RWPE1 (cell line): ENCODE measurements at regions not wholly inside any gene's neighbourhood (a gene's known extent, or its start where the extent isn't known, plus 50 kb on each side); places are given as distances from the start of the nearest gene placed in this dataset.
A peak's percentile ranks its signal among the peaks of the same experiment; 100 is the strongest.

ENCODE experiments used
- CTCF ChIA-PET: fragments of 350-600 bp; sonication (Branson Sonifier 250); formaldehyde crosslinking; extraction: SDS; loops from one replicate; lab custom pipeline; 2021; lab: Yijun Ruan, JAX
- POLR2A ChIA-PET: fragments of 400-600 bp; formaldehyde crosslinking; extraction: SDS; loops from one replicate; lab custom pipeline; 2020; ENCODE audit warnings: antibody characterized with exemption; ENCODE audit not compliant: low non-redundant PET; lab: Yijun Ruan, JAX
- DNase-seq: peaks from one replicate; pipeline ENCODE4 v3.0.0; 2012; ENCODE audit warnings: low spot score
- H3K27ac ChIP-seq: fragments of 450-650 bp; 2 replicates; pipeline ENCODE4 v1.5.1; 2017
- CTCF ChIP-seq: fragments of 450-650 bp; conservative IDR thresholded peaks from 2 replicates; pipeline ENCODE4 v1.5.1; 2017; ENCODE audit warnings: low read depth, mild to moderate bottlenecking

DNA sequence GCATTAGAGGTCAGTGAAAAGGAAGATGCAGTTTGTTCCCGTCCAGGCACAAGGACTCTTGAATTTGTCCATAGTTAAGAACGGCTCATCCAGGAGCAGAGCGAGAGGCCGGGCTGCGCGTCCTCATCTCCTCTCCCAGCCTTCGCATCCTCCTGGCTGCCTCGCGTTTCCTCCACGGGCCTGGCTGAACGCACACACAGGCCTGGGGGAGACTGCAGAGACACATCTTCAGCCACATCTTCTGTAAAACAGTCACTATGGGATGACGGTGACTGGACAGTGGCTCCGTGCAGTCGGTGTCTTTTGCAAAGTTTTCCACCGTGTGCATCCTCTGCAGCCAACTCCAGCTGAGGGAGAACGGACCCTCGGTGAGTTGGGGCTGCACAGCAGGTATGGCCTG, 89.7 kb downstream of the PSMG1 start:
- DNase-seq = no peak
- ChIA-PET CTCF (no interaction called here), POLR2A (no interaction called here)
- no peak for TF ChIP-seq CTCF
- no peak overlapping the region for H3K27ac ChIP-seq

GRCh38 chr21:39088831-39089380, 94.3 kb downstream of the PSMG1 start:
- POLR2A ChIA-PET = no interaction called here
- H3K27ac ChIP-seq = peak overlapping the region; percentile 72
- TF ChIP-seq CTCF = no peak
- CTCF ChIA-PET = interaction anchor here (0.6 kb wide), 1 partner anchor 737 kb away, joined by 3 read pairs; no protein-coding TSS in a partner anchor
- peak; percentile 52 for DNase-seq

GRCh38 chr21:39088031-39088370, 95.2 kb downstream of the PSMG1 start:
- no peak for TF ChIP-seq CTCF
- DNase-seq = no peak
- peak overlapping the region; percentile 48 for H3K27ac ChIP-seq
- ChIA-PET POLR2A (no interaction called here), CTCF (interaction anchor here (0.6 kb wide), 1 partner anchor 736 kb away, joined by 3 read pairs; no protein-coding TSS in a partner anchor)

DNA sequence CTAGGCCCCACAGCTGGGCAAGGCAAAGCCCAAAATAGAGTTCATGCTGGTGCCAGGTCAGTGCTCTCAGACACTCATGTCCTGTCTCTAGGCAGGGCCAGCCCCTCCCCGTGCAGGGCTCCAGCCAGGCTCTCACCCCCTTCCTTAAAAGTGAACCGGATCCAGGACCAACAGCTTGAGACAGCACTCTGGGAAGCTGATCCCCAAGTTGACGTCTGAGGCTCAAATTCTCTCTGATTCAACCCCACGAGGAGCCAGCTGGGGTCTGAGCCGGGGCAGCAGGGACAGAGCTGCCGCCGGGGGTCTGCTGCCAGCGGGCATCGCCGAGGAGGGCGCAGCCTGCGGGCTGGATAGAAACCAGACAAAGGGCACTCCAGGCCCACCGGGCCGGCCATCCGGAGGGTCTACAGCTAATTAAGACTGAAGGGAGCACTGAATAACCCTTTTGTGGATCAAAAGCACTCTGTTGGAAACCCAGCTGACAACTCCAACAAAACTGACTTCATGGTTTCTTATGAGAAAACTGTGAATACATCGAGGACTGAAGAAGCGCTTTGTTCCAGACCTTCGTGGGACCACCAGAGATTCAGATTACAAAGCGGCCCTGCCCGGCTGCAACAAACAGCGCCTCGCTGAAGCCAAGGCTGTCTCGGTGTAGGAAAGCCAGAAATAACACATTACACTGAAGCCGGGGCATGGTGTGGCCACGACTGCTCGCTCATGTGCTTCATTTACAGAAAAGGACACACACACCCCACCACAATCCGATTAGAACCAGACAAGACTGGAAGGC, 95.8 kb downstream of the PSMG1 start:
- peak overlapping the region; percentile 48 for H3K27ac ChIP-seq
- TF ChIP-seq CTCF = no peak
- ChIA-PET CTCF (interaction anchor here (0.7 kb wide), 1 partner anchor 34 kb away, joined by 3 read pairs; no protein-coding TSS in a partner anchor), POLR2A (no interaction called here)
- no peak for DNase-seq

DNA sequence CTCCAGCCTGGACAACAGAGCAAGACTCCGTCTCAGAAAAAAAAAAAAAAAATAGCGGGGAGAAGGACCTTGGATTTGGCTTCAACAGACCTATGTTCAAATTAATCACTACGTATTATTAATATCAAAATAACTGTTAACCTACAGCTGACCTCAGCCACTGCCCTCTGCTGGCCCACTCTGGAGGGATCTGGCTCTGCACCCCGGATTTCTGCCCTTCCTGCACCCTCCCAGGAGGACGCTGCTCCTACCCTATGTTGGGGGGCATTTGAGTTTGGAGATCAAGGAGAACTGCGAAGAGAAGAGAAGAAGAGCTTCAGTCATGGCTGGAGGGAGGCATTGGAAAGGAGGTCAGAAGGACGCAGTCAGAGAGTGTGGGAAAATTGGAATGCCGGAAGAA, 96.7 kb downstream of the PSMG1 start:
- ChIA-PET POLR2A (no interaction called here), CTCF (interaction anchor here (0.6 kb wide), 1 partner anchor 80 kb away, joined by 3 read pairs; no protein-coding TSS in a partner anchor)
- no peak for TF ChIP-seq CTCF
- DNase-seq = no peak
- H3K27ac ChIP-seq = no peak overlapping the region

DNA sequence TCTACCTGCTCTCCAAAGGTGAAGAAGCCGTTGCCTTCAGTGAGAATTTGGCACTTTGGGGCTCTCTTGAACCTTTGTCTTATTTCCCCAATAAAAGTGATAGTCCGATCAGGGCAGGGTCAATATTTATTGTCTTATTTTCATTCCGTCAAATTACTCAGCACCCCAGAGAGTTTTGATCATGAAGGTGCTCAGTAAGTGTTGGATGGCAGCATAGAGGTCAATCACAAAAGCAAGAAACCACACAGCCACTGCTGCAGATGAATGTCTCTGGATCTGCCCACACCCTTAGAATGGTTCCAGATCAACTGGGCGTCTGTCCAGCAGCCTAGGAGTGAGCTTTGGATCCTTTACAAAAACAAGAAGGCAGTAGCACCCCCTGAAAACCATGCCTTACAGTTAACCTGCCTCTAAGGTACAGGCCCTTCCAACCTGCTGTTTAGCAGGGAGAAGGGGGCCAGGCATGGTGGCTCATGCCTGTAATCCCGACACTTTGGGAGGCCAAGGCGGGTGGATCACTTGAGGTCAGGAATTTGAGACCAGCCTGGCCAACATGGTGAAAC, 97.3 kb downstream of the PSMG1 start:
- TF ChIP-seq CTCF = no peak
- ChIA-PET CTCF (interaction anchor here (0.6 kb wide), 1 partner anchor 80 kb away, joined by 3 read pairs; no protein-coding TSS in a partner anchor), POLR2A (no interaction called here)
- H3K27ac ChIP-seq = peak overlapping the region; percentile 10
- DNase-seq = no peak
